NT2/D1 (cell line): ENCODE measurements at regions not wholly inside any gene's neighbourhood (a gene's known extent, or its start where the extent isn't known, plus 50 kb on each side); places are given as distances from the start of the nearest gene placed in this dataset.

ENCODE experiments used
- SUZ12 ChIP-seq: IDR thresholded peaks from 2 replicates; pipeline ENCODE4 v1.6.1; 2011; ENCODE audit not compliant: insufficient read length, insufficient read depth; ENCODE audit errors: extremely low read depth
- YY1 ChIP-seq: IDR thresholded peaks from 2 replicates; pipeline ENCODE4 v1.6.1; 2011; ENCODE audit not compliant: insufficient read length, insufficient read depth
- ZNF274 ChIP-seq: IDR thresholded peaks from 2 replicates; pipeline ENCODE4 v1.6.1; 2011; ENCODE audit warnings: mild to moderate bottlenecking, low read depth, low read length

DNA sequence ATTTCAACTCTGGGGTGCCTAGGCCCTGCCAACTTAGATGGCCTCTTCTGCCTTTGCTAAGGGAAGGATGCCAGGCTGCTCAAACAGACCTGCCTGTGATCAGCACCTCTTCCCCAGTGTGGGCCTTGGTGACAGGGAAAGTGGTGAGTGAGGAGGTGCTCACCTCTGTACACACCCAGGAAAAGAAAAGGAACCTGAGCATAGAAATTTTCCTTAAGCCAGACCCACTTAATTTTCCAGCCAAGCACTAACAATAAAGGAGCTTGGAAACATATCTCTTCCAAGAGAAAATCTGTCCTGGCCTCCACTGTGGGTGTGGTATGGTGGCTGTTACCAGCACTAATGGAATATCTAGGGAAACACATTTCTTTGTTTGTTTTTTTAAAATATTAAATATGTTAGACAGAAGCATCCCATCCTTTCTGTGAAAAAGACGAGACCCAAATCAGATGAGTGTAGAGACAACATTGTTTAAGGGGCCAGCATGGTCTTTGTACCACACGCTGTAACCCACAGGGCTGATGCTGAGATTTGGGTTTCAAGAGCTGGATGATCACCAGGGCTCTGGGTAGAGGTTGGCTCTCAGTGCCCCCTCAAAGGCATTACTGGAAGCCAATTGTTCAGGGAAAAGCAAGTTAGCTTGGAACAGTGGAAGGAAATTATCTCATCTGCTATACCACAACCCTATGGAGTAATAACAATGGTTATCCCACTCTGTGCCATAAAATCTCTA lies 472.2 kb downstream of the INSC start:
- TF ChIP-seq YY1 (no peak), SUZ12 (no peak), ZNF274 (no peak)
